A673 (cell line): ENCODE measurements at regions not wholly inside any gene's neighbourhood (a gene's known extent, or its start where the extent isn't known, plus 50 kb on each side); places are given as distances from the start of the nearest gene placed in this dataset.

Experiments used
- CTCF ChIP-seq: fragments of 300-800, 200-600 bp; sonication (generic); conservative IDR thresholded peaks from 2 replicates; pipeline ENCODE4 v1.5.1; 2017; ENCODE audit warnings: low read depth, mild to moderate bottlenecking, antibody characterized with exemption, low read length, moderate library complexity, mixed read lengths
- EZH2 ChIP-seq: fragments of 200-600 bp; sonication (generic); IDR thresholded peaks from 2 replicates; pipeline ENCODE4 v1.6.1; 2017; ENCODE audit warnings: borderline replicate concordance, low read depth, mild to moderate bottlenecking, mixed read lengths, antibody characterized with exemption, low read length; ENCODE audit not compliant: poor library complexity, severe bottlenecking

- TF ChIP-seq EZH2 = no peak
- TF ChIP-seq CTCF = no peak
These were observed 132.6 kb upstream of the TBCA start for GRCh38 chr5:77908787-77909186.
